ENCODE measurements at regions not wholly inside any gene's neighbourhood (a gene's known extent, or its start where the extent isn't known, plus 50 kb on each side); places are given as distances from the start of the nearest gene placed in this dataset.
"Not testable (repeated sequence)": the region's sequence is repeated elsewhere in the genome, so short reads cannot be mapped to it uniquely, and the experiment has no call there.

- no peak overlapping the region for H2AFZ ChIP-seq (ENCODE audit: low read length)
- H3K27me3 ChIP-seq (ENCODE audit: insufficient read depth, low read length, poor library complexity, severe bottlenecking), result no peaks in the 10 kb centered on the region
- no peak overlapping the region for H3K4me2 ChIP-seq (ENCODE audit: low read depth, low read length, poor library complexity, severe bottlenecking)
- no peaks in the 10 kb centered on the region for H3K36me3 ChIP-seq (ENCODE audit: insufficient read depth, low read length)
- H3K79me2 ChIP-seq (ENCODE audit: insufficient read depth, low read length), result no peaks in the 10 kb centered on the region
- no peaks in the 10 kb centered on the region for H3K9me2 ChIP-seq (replicated peaks; ENCODE audit: low read depth, low read length)
- no peak overlapping the region for H3K4me3 ChIP-seq (ENCODE audit: low read length, poor library complexity, severe bottlenecking)
- H4K20me1 ChIP-seq (ENCODE audit: insufficient read depth, low read length, poor library complexity, severe bottlenecking), result no peaks in the 10 kb centered on the region
- TF ChIP-seq CTCF (conservative IDR thresholded peaks at IDR 0.05; ENCODE audit: low read length) (no peak), EZH2phosphoT487 (IDR thresholded peaks at IDR 0.05; ENCODE audit: borderline replicate concordance) (no peak)
- no peaks in the 10 kb centered on the region for H3K9me3 ChIP-seq (ENCODE audit: insufficient read depth, low read depth, low read length)
- H3K9ac ChIP-seq (ENCODE audit: low read depth, low read length, poor library complexity, severe bottlenecking), result no peak overlapping the region
- H3K4me1 ChIP-seq (ENCODE audit: insufficient read depth, low read length, poor library complexity, severe bottlenecking), result no peaks in the 10 kb centered on the region
- no peaks in the 10 kb centered on the region for H3F3A ChIP-seq (ENCODE audit: low read depth)
Measured at GRCh38 chr9:106038266-106039001, 344.1 kb downstream of the TMEM38B start.

DNA sequence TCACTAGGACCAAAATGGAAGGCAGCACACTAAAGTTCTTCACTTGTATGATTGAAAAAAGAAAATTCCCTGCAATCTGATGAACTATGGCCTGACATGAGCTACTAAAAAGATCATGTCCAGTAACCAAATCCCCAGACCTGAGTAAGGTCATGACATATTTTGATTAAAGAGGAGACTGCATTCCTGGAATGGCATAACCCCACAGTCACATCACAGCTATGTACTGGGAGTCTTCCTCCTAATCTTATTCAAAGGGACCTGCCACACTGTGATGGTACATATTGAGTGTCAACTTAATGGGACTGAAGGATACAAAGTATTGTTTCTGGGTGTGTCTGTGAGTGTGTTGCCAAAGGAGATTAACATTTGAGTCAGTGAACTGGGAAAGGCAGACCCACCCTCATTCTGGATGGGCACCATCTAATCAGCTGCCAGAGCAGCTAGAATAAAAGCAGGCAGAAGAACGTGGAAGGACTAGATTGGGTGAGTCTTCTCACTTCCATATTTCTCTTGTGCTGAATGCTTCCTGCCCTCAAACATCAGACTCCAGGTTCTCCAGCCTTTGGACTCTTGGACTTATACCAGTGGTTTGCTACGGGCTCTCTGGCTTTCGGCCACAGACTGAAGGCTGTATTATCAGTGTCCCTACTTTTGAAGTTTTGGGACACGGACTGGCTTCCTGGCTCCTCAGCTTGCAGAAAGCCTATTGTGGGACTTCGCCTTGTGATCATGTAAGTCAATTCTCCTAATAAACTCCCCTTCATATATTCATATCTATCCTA, 345.0 kb downstream of the TMEM38B start:
- H3K4me2 ChIP-seq (ENCODE audit: low read depth, low read length, poor library complexity, severe bottlenecking), result no peak overlapping the region
- TF ChIP-seq CTCF (conservative IDR thresholded peaks at IDR 0.05; ENCODE audit: low read length) (no peak), EZH2phosphoT487 (IDR thresholded peaks at IDR 0.05; ENCODE audit: borderline replicate concordance) (no peak)

DNA sequence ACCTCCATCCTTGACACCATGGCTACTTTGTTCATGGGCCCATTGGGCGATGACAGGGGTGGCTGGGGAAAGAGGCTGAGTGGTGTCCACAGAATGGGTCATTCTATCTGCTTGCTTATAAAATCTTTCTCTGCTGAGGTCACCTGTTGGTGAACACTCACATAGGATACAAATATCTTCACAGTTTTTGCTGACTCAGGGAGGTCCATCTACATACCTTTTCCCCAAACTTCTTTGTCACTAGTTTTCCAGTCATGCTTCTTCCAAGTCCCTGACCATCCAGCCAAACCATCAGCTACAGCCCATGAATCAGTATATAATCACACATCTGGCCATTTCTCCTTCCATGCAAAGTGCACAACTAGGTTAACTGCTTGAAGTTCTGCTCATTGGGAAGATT, 347.6 kb downstream of the TMEM38B start:
- not testable (repeated sequence) for H3K79me2 ChIP-seq (ENCODE audit: insufficient read depth, low read length); H3K4me2 ChIP-seq (ENCODE audit: low read depth, low read length, poor library complexity, severe bottlenecking); H3K27me3 ChIP-seq (ENCODE audit: insufficient read depth, low read length, poor library complexity, severe bottlenecking); H3K9me2 ChIP-seq (replicated peaks; ENCODE audit: low read depth, low read length); H3K4me1 ChIP-seq (ENCODE audit: insufficient read depth, low read length, poor library complexity, severe bottlenecking); H4K20me1 ChIP-seq (ENCODE audit: insufficient read depth, low read length, poor library complexity, severe bottlenecking); H3K9ac ChIP-seq (ENCODE audit: low read depth, low read length, poor library complexity, severe bottlenecking); H3K36me3 ChIP-seq (ENCODE audit: insufficient read depth, low read length); H3K4me3 ChIP-seq (ENCODE audit: low read length, poor library complexity, severe bottlenecking); H2AFZ ChIP-seq (ENCODE audit: low read length); H3F3A ChIP-seq (ENCODE audit: low read depth); H3K9me3 ChIP-seq (ENCODE audit: insufficient read depth, low read depth, low read length)

More for the DNA sequence above, 345.0 kb downstream of the TMEM38B start:
- H2AFZ ChIP-seq (ENCODE audit: low read length), result no peak overlapping the region
- H3K36me3 ChIP-seq (ENCODE audit: insufficient read depth, low read length), result no peaks in the 10 kb centered on the region
- H3K4me1 ChIP-seq (ENCODE audit: insufficient read depth, low read length, poor library complexity, severe bottlenecking), result no peaks in the 10 kb centered on the region
- H3K9ac ChIP-seq (ENCODE audit: low read depth, low read length, poor library complexity, severe bottlenecking), result no peak overlapping the region
- no peak overlapping the region for H3K4me3 ChIP-seq (ENCODE audit: low read length, poor library complexity, severe bottlenecking)
- H3K27me3 ChIP-seq (ENCODE audit: insufficient read depth, low read length, poor library complexity, severe bottlenecking), result no peaks in the 10 kb centered on the region
- H4K20me1 ChIP-seq (ENCODE audit: insufficient read depth, low read length, poor library complexity, severe bottlenecking), result no peaks in the 10 kb centered on the region
- no peaks in the 10 kb centered on the region for H3F3A ChIP-seq (ENCODE audit: low read depth)
- H3K9me3 ChIP-seq (ENCODE audit: insufficient read depth, low read depth, low read length), result no peaks in the 10 kb centered on the region
- no peaks in the 10 kb centered on the region for H3K9me2 ChIP-seq (replicated peaks; ENCODE audit: low read depth, low read length)
- no peaks in the 10 kb centered on the region for H3K79me2 ChIP-seq (ENCODE audit: insufficient read depth, low read length)

Measured in Loucy (cell line).